Gastroesophageal sphincter (tissue), 3 donors: ENCODE measurements at regions not wholly inside any gene's neighbourhood (a gene's known extent, or its start where the extent isn't known, plus 50 kb on each side); places are given as distances from the start of the nearest gene placed in this dataset.

Source experiments
- EP300 ChIP-seq: sonication (generic); formaldehyde crosslinking; IDR thresholded peaks from one replicate; pipeline ENCODE4 v1.6.1; 2017; ENCODE audit warnings: antibody characterized with exemption, mild to moderate bottlenecking
- POLR2A ChIP-seq, 2 donors: fragments of 450-650 bp; IDR thresholded peaks; one replicate each; pipeline ENCODE4 v1.6.1; 2017; ENCODE audit warnings: antibody characterized with exemption in 2 of 2, mild to moderate bottlenecking in 2 of 2, moderate library complexity in 1 of 2
- POLR2AphosphoS5 ChIP-seq: sonication (generic); formaldehyde crosslinking; IDR thresholded peaks from one replicate; pipeline ENCODE4 v1.6.1; 2017; ENCODE audit warnings: antibody characterized with exemption
- TF ChIP-seq, protein P1 (sequence below), 4 experiments: fragments of 200-600 bp in 2 of 4; fragments of 450-650 bp in 2 of 4; sonication (generic) in 1 of 4; IDR thresholded peaks; one replicate each; pipeline ENCODE4 v1.5.1; 2017 to 2019; ENCODE audit warnings: antibody characterized with exemption in 4 of 4, mild to moderate bottlenecking in 2 of 4, moderate library complexity in 2 of 4

DNA sequence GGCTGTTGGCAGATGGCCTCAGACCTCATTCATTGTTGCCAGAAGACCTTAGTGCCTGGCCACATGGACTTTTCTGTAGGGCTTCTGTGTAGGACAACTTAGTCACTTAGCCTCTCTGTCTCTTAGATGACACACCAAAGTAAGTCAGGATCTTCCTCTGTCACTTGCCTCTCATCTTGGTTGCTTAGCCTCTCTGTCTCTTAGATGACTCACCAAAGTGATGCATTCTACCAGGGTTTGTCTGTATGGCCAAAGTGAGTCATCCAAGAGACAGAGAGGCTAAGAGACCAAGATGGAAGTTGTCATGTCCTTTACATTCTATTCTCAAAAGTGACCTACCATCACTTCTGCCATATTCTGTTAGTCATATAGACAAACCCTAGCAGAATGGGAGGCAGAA lies 255.9 kb upstream of the DEFB112 start:
- TF ChIP-seq, protein P1, sequence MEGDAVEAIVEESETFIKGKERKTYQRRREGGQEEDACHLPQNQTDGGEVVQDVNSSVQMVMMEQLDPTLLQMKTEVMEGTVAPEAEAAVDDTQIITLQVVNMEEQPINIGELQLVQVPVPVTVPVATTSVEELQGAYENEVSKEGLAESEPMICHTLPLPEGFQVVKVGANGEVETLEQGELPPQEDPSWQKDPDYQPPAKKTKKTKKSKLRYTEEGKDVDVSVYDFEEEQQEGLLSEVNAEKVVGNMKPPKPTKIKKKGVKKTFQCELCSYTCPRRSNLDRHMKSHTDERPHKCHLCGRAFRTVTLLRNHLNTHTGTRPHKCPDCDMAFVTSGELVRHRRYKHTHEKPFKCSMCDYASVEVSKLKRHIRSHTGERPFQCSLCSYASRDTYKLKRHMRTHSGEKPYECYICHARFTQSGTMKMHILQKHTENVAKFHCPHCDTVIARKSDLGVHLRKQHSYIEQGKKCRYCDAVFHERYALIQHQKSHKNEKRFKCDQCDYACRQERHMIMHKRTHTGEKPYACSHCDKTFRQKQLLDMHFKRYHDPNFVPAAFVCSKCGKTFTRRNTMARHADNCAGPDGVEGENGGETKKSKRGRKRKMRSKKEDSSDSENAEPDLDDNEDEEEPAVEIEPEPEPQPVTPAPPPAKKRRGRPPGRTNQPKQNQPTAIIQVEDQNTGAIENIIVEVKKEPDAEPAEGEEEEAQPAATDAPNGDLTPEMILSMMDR (IDR thresholded peaks at IDR 0.05) = no peak
- TF ChIP-seq EP300 (no peak), POLR2AphosphoS5 (no peak), POLR2A (IDR thresholded peaks at IDR 0.05) (no peak)
